GM12891 (cell line): ENCODE measurements at regions not wholly inside any gene's neighbourhood (a gene's known extent, or its start where the extent isn't known, plus 50 kb on each side); places are given as distances from the start of the nearest gene placed in this dataset.

Experiments
- PAX5 ChIP-seq: IDR thresholded peaks from 2 replicates; pipeline ENCODE4 v1.6.1; 2011; ENCODE audit warnings: low read length, moderate library complexity, mild to moderate bottlenecking; ENCODE audit not compliant: insufficient read depth, severe bottlenecking
- POLR2A ChIP-seq: IDR thresholded peaks from 2 replicates; pipeline ENCODE4 v1.6.1; 2011; ENCODE audit warnings: low read depth, low read length, control low read depth
- POLR2AphosphoS5 ChIP-seq: IDR thresholded peaks from 2 replicates; pipeline ENCODE4 v1.6.1; 2011; ENCODE audit warnings: low read depth, low read length, control low read depth
- TAF1 ChIP-seq: IDR thresholded peaks from 2 replicates; pipeline ENCODE4 v1.6.1; 2011; ENCODE audit warnings: low read depth, low read length, control low read depth

- TF ChIP-seq POLR2A (no peak), POLR2AphosphoS5 (no peak), TAF1 (no peak), PAX5 (no peak)
These were observed 1084.9 kb upstream of the RBFOX1 start for GRCh38 chr16:6247775-6248174.
